ENCODE measurements at regions not wholly inside any gene's neighbourhood (a gene's known extent, or its start where the extent isn't known, plus 50 kb on each side); places are given as distances from the start of the nearest gene placed in this dataset.
A peak's percentile ranks its signal among the peaks of the same experiment; 100 is the strongest.

DNA sequence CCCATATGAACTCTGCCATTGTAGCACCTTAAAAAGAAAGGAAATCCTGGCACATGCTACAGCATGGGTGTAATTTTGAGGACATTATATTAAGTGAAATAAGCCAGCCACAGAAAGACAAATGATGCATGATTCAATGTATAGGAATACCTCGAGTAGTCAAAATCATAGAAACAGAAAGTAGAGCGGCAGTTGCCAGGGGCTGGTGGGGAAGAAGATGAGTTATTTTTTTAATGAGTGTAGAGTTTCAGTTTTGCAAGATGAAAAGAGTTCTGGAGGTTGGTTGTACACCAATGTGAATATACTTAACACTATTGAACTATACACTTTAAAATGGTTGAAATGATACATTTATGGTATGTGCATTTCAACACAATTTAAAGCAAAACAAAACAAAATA, 133.0 kb downstream of the ZDHHC21 start:
- no peaks in the 10 kb centered on the region for H3K27me3 ChIP-seq (ENCODE audit: insufficient read depth, low read length, poor library complexity, severe bottlenecking)
- H3K36me3 ChIP-seq (ENCODE audit: insufficient read depth, low read length): no peaks in the 10 kb centered on the region
- ChIA-PET CTCF (no interaction called here), POLR2A (no interaction called here)
- no peak overlapping the region for H3K4me3 ChIP-seq (ENCODE audit: low read length)
- no peaks in the 10 kb centered on the region for H3K4me1 ChIP-seq (ENCODE audit: insufficient read depth, low read length)
- Mint-ChIP-seq H3K27me3 (peaks cover 0 to 3% of the 10 kb centered on the region in 2 donors), H3K36me3 (peaks cover 0 to 4% (median 2%) of the 10 kb centered on the region in 3 donors), H3K9me3 (peaks cover 0 to 7% (median 0%) of the 10 kb centered on the region in 5 donors), H3K4me1 (peaks cover 0 to 4% (median 0%) of the 10 kb centered on the region in 3 donors), H3K27ac (no peak overlapping the region), H3K4me3 (no peak overlapping the region)
- no peaks in the 10 kb centered on the region for H3K9me3 ChIP-seq (ENCODE audit: low read length)
- no peak overlapping the region for H3K27ac ChIP-seq (ENCODE audit: low read depth, low read length)
- DNase-seq: no peak

DNA sequence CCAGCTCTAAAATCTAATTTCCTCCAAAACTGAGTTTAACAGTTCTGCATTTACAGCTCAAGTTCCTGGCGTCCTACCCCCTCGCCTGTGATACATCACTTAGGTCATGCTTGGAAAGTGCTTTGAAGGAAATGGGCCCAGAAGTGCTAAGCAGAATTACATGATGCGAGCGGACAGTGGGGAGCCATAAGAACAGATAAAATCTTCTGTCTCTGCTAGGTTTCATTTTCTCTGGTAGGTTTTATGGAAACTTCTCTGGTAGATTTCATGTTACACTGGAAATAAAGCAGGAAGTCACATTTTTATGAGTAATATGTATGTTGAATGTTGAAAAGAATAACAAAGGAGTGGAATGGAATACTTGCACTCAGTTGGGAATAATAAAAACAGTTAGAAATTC, 138.3 kb downstream of the ZDHHC21 start:
- H3K27ac ChIP-seq (ENCODE audit: low read depth, low read length): no peak overlapping the region
- Mint-ChIP-seq H3K4me1 (no peaks in the 10 kb centered on the region), H3K27ac (no peak overlapping the region), H3K9me3 (peaks cover 0 to 3% (median 0%) of the 10 kb centered on the region in 5 donors), H3K4me3 (no peak overlapping the region), H3K36me3 (peaks cover 0 to 2% (median 0%) of the 10 kb centered on the region in 3 donors), H3K27me3 (peaks cover 0 to 5% of the 10 kb centered on the region in 2 donors)
- CTCF ChIA-PET: no interaction called here
- H3K4me3 ChIP-seq (ENCODE audit: low read length): no peak overlapping the region
- H3K36me3 ChIP-seq (ENCODE audit: insufficient read depth, low read length): no peaks in the 10 kb centered on the region
- DNase-seq: no peak
- no peaks in the 10 kb centered on the region for H3K27me3 ChIP-seq (ENCODE audit: insufficient read depth, low read length, poor library complexity, severe bottlenecking)
- no peaks in the 10 kb centered on the region for H3K9me3 ChIP-seq (ENCODE audit: low read length)
- H3K4me1 ChIP-seq (ENCODE audit: insufficient read depth, low read length): no peaks in the 10 kb centered on the region
- POLR2A ChIA-PET: no interaction called here

- H3K27me3 Mint-ChIP-seq: peaks cover 0 to 3% of the 10 kb centered on the region in 2 donors
- H3K4me3 Mint-ChIP-seq: no peak overlapping the region
- no peaks in the 10 kb centered on the region for H3K27me3 ChIP-seq (ENCODE audit: insufficient read depth, low read length, poor library complexity, severe bottlenecking)
- no peaks in the 10 kb centered on the region for H3K4me1 Mint-ChIP-seq
- H3K4me1 ChIP-seq (ENCODE audit: insufficient read depth, low read length): no peaks in the 10 kb centered on the region
- ChIA-PET POLR2A (no interaction called here), CTCF (no interaction called here)
- peaks cover 0 to 3% (median 2%) of the 10 kb centered on the region in 5 donors for H3K9me3 Mint-ChIP-seq
- H3K36me3 ChIP-seq (ENCODE audit: insufficient read depth, low read length): no peaks in the 10 kb centered on the region
- H3K4me3 ChIP-seq (ENCODE audit: low read length): no peak overlapping the region
- no peak overlapping the region for H3K27ac Mint-ChIP-seq
- DNase-seq: no peak
- H3K9me3 ChIP-seq (ENCODE audit: low read length): no peaks in the 10 kb centered on the region
- no peak overlapping the region for H3K27ac ChIP-seq (ENCODE audit: low read depth, low read length)
- no peaks in the 10 kb centered on the region for H3K36me3 Mint-ChIP-seq
Observed at GRCh38 chr9:14547245-14548060, 145.8 kb downstream of the ZDHHC21 start.

DNA sequence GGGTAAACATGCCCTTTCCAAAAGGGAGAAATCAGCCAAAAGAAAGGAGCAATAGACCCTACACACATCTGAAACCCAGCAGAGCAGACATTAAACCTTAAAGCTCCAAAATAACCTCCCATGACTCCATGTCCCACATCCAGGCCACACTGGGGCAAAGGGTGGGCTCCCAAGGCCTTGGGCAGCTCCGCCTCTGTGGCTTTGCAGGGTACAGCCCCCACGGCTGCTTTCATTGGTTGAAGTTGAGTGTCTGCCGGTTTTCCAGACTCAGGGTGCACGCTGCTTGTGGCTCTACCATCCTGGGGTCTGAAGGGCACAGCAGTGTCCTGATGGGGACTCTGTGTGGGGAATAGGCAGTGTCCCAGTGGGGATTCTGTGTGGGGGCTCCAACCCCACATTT, 146.5 kb downstream of the ZDHHC21 start:
- no peaks in the 10 kb centered on the region for H3K36me3 ChIP-seq (ENCODE audit: insufficient read depth, low read length)
- H3K27me3 ChIP-seq (ENCODE audit: insufficient read depth, low read length, poor library complexity, severe bottlenecking): no peaks in the 10 kb centered on the region
- Mint-ChIP-seq H3K4me3 (no peak overlapping the region), H3K36me3 (no peaks in the 10 kb centered on the region), H3K27me3 (peaks cover 0 to 2% of the 10 kb centered on the region in 2 donors), H3K4me1 (no peaks in the 10 kb centered on the region), H3K27ac (no peak overlapping the region), H3K9me3 (peaks cover 0 to 3% (median 2%) of the 10 kb centered on the region in 5 donors)
- no peaks in the 10 kb centered on the region for H3K9me3 ChIP-seq (ENCODE audit: low read length)
- no peaks in the 10 kb centered on the region for H3K4me1 ChIP-seq (ENCODE audit: insufficient read depth, low read length)
- H3K4me3 ChIP-seq (ENCODE audit: low read length): no peak overlapping the region
- H3K27ac ChIP-seq (ENCODE audit: low read depth, low read length): no peak overlapping the region
- CTCF ChIA-PET: no interaction called here
- POLR2A ChIA-PET: no interaction called here
- DNase-seq: no peak

- H3K4me1 ChIP-seq (ENCODE audit: insufficient read depth, low read length): no peaks in the 10 kb centered on the region
Observed at GRCh38 chr9:14542071-14542470, 151.2 kb downstream of the ZDHHC21 start.

GRCh38 chr9:14538526-14538925, 154.7 kb downstream of the ZDHHC21 start:
- Histone ChIP-seq H3K27me3 (ENCODE audit: insufficient read depth, low read length, poor library complexity, severe bottlenecking) (no peaks in the 10 kb centered on the region), H3K36me3 (ENCODE audit: insufficient read depth, low read length) (no peaks in the 10 kb centered on the region), H3K4me1 (ENCODE audit: insufficient read depth, low read length) (no peaks in the 10 kb centered on the region), H3K4me3 (ENCODE audit: low read length) (no peak overlapping the region), H3K9me3 (ENCODE audit: low read length) (no peaks in the 10 kb centered on the region), H3K27ac (ENCODE audit: low read depth, low read length) (no peak overlapping the region)
- H3K27me3 Mint-ChIP-seq: peaks cover 7 to 12% of the 10 kb centered on the region in 2 donors
- ChIA-PET CTCF (no interaction called here), POLR2A (no interaction called here)
- H3K36me3 Mint-ChIP-seq: no peaks in the 10 kb centered on the region
- DNase-seq: no peak
- no peak overlapping the region for H3K4me3 Mint-ChIP-seq
- no peak overlapping the region for H3K27ac Mint-ChIP-seq
- no peaks in the 10 kb centered on the region for H3K4me1 Mint-ChIP-seq
- H3K9me3 Mint-ChIP-seq: no peaks in the 10 kb centered on the region

More at GRCh38 chr9:14542071-14542470, 151.2 kb downstream of the ZDHHC21 start:
- Mint-ChIP-seq H3K9me3 (peaks cover 0 to 2% (median 0%) of the 10 kb centered on the region in 5 donors), H3K27me3 (peaks cover 0 to 4% of the 10 kb centered on the region in 2 donors), H3K27ac (no peak overlapping the region), H3K36me3 (no peaks in the 10 kb centered on the region), H3K4me1 (no peaks in the 10 kb centered on the region), H3K4me3 (no peak overlapping the region)
- H3K27ac ChIP-seq (ENCODE audit: low read depth, low read length): no peak overlapping the region
- no peak overlapping the region for H3K4me3 ChIP-seq (ENCODE audit: low read length)
- no peak for DNase-seq
- ChIA-PET CTCF (no interaction called here), POLR2A (no interaction called here)
- H3K36me3 ChIP-seq (ENCODE audit: insufficient read depth, low read length): no peaks in the 10 kb centered on the region
- no peaks in the 10 kb centered on the region for H3K9me3 ChIP-seq (ENCODE audit: low read length)
- no peaks in the 10 kb centered on the region for H3K27me3 ChIP-seq (ENCODE audit: insufficient read depth, low read length, poor library complexity, severe bottlenecking)

DNA sequence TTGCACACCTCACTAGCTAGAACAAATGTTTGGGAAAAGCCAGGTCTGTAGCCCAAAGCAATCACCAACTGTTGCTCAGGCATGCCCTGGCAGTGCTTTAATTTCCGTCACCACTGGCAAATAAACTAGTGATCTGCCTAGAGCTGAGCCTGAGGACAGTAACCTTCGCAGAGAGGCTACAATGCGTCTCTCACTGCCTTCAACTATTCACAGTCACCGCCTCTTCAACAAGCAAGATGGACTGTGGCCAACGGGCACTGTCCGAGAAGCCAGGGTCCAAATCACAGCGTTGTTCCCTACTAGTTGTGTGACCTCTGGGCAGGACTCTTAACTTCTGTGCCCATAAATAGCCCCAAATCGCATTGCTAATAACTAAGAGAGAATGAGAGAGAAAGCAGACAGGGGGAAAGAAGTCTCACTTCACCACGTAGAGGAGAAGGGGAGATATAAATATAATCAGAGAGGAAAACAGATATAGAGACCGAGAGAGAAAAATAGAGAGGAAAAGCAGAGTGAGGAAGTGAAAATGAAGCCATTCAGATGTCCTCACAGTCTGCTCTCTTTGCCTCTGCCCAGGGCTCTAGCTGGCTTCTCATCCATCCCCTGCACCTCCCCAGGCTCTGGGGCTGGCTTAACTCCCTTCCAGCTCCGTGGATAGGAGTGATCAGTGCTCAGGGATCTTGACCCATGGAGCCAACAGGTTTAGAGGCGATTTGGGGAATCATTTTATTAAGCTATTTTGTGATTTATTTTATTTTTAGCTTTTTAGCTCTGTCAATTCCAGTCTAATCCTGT, 157.9 kb downstream of the ZDHHC21 start:
- no peaks in the 10 kb centered on the region for H3K27me3 ChIP-seq (ENCODE audit: insufficient read depth, low read length, poor library complexity, severe bottlenecking)
- no peaks in the 10 kb centered on the region for H3K4me1 ChIP-seq (ENCODE audit: insufficient read depth, low read length)
- H3K4me3 Mint-ChIP-seq: no peak overlapping the region
- H3K27me3 Mint-ChIP-seq: peaks cover 5 to 12% of the 10 kb centered on the region in 2 donors
- no peaks in the 10 kb centered on the region for H3K9me3 ChIP-seq (ENCODE audit: low read length)
- H3K36me3 ChIP-seq (ENCODE audit: insufficient read depth, low read length): no peaks in the 10 kb centered on the region
- DNase-seq: no peak
- H3K4me1 Mint-ChIP-seq: no peaks in the 10 kb centered on the region
- no peak overlapping the region for H3K27ac Mint-ChIP-seq
- peaks cover 0 to 2% (median 0%) of the 10 kb centered on the region in 5 donors for H3K9me3 Mint-ChIP-seq
- H3K4me3 ChIP-seq (ENCODE audit: low read length): no peak overlapping the region
- POLR2A ChIA-PET: no interaction called here
- H3K27ac ChIP-seq (ENCODE audit: low read depth, low read length): no peak overlapping the region
- no peaks in the 10 kb centered on the region for H3K36me3 Mint-ChIP-seq
- CTCF ChIA-PET: no interaction called here

DNA sequence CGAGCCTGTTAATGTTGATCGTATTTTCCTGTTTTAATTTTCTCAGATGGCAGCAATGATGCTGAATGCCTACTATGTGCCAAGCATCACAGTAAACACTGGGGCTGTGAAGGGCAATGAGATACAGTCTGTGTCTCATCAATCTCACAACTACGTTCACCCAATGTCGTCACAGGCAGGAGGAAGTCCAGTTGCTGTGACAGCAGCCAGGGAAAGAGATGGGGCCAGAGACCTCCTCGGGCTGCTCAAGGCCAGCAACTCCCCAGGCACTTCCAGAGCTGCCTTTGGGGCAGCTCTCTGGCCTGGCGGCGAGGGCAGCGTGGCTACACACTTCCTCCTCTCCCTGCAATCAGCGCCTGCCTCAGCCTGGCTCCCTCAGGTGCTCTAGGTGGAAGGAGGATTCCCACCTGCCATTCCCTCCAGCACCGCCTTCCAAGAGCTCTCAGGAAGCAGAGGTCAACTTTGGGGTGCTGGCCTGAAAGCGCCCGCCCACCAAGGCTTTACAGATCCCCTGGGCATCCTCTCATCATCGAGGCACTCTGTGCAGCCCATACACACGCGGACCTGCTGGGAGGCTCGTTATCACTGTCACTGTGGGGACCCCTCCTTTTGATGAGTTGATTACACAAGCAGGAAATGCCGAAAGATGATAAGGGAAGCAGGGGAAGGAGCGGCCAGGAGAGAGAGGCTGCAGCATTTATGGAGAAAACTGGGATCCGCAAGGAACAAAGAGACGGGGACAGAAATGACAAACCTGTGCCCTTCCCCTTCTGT, 159.2 kb downstream of the ZDHHC21 start:
- Mint-ChIP-seq H3K27me3 (peaks cover 5 to 12% of the 10 kb centered on the region in 2 donors), H3K4me1 (no peaks in the 10 kb centered on the region), H3K9me3 (peaks cover 0 to 2% (median 0%) of the 10 kb centered on the region in 5 donors), H3K36me3 (no peaks in the 10 kb centered on the region), H3K27ac (peak overlapping the region in 1 of 8 donors; percentile 87), H3K4me3 (no peak overlapping the region)
- no peak overlapping the region for H3K4me3 ChIP-seq (ENCODE audit: low read length)
- no peak for DNase-seq
- ChIA-PET CTCF (no interaction called here), POLR2A (no interaction called here)
- no peaks in the 10 kb centered on the region for H3K9me3 ChIP-seq (ENCODE audit: low read length)
- no peaks in the 10 kb centered on the region for H3K27me3 ChIP-seq (ENCODE audit: insufficient read depth, low read length, poor library complexity, severe bottlenecking)
- no peak overlapping the region for H3K27ac ChIP-seq (ENCODE audit: low read depth, low read length)
- no peaks in the 10 kb centered on the region for H3K36me3 ChIP-seq (ENCODE audit: insufficient read depth, low read length)
- H3K4me1 ChIP-seq (ENCODE audit: insufficient read depth, low read length): no peaks in the 10 kb centered on the region
